Activated CD8-positive, alpha-beta T cell treated with anti-CD3 and anti-CD28 coated beads for 36 hours (primary cell): ENCODE measurements at regions not wholly inside any gene's neighbourhood (a gene's known extent, or its start where the extent isn't known, plus 50 kb on each side); places are given as distances from the start of the nearest gene placed in this dataset.

ENCODE experiments used
- ATAC-seq: fragments of 200-7000 bp; cut with Tn5 transposase; one replicate; pipeline ENCODE4 v1.10.0; 2021; ENCODE audit warnings: mild to moderate bottlenecking, moderate library complexity
- CTCF ChIA-PET: fragments of 350-600 bp; sonication (Branson Sonifier 250); formaldehyde crosslinking; loops from one replicate; lab custom pipeline; 2021; ENCODE audit warnings: antibody characterized with exemption; lab: Charles Lee
- POLR2A ChIA-PET: fragments of 350-600 bp; sonication (Branson Sonifier 250); formaldehyde crosslinking; loops from one replicate; lab custom pipeline; 2021; ENCODE audit warnings: antibody characterized with exemption; lab: Charles Lee
- DNase-seq: peaks from one replicate; pipeline ENCODE4 v3.0.0-alpha.2; 2020
- H3K27ac Mint-ChIP-seq: one replicate; pipeline ENCODE4 v1.8.0; 2021; ENCODE audit warnings: mild to moderate bottlenecking, mixed read lengths
- H3K27me3 Mint-ChIP-seq: one replicate; pipeline ENCODE4 v1.8.0; 2021; ENCODE audit warnings: mixed read lengths
- H3K36me3 Mint-ChIP-seq: one replicate; pipeline ENCODE4 v1.8.0; 2021; ENCODE audit warnings: low read depth, mixed read lengths
- H3K4me1 Mint-ChIP-seq: one replicate; pipeline ENCODE4 v1.8.0; 2021; ENCODE audit warnings: low read depth, mixed read lengths
- H3K4me3 Mint-ChIP-seq: one replicate; pipeline ENCODE4 v1.8.0; 2021; ENCODE audit warnings: mild to moderate bottlenecking, moderate library complexity, mixed read lengths
- H3K9me3 Mint-ChIP-seq: one replicate; pipeline ENCODE4 v1.8.0; 2021; ENCODE audit warnings: mixed read lengths
- intact Hi-C: fragments of 100-400 bp; cut with micrococcal nuclease; formaldehyde crosslinking; loops from one replicate; pipeline ENCODE4 v1.10.0; 2022
- TF ChIP-seq, protein P1 (sequence below): fragments of 200-600 bp; IDR thresholded peaks from one replicate; pipeline ENCODE4 v1.8.0; 2022; ENCODE audit warnings: antibody characterized with exemption, mild to moderate bottlenecking

DNA sequence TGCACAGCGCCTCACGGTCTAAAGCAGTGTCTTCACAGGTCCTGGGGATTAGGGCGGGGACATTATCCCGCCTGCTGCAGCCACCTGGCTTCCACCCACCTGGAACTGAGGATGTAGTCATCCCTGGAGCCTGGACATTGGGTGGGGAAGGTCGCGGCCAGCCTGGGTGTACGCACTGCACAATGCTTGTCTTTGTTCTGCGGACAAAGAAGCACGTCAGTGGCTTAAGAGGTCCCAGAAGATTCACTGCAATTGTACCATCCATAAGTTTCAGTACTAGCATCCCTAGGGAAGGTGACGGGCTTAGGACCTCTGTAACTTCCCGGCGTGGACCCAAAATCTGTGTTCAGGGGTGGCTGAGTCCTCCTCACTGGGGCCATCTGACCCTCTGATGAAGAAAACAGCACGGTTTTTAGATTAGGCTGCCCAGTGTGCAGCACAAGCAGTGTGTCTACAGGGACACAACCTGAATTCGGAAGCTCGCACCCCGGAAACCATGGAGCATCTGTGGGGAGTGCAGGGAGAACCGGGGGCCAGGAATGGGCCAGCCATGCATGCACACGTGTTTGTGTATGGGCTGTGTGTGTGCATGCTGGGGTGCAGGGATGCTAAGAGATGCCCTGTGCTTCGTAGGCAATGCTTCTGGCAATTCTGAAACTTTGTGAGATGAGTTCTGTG lies 342.6 kb upstream of the B3GAT1 start:
- no peaks in the 10 kb centered on the region for H3K4me1 Mint-ChIP-seq

GRCh38 chr11:134753771-134754520 lies 341.9 kb upstream of the B3GAT1 start:
- Mint-ChIP-seq H3K4me3 (no peak overlapping the region), H3K27me3 (no peaks in the 10 kb centered on the region), H3K4me1 (no peaks in the 10 kb centered on the region), H3K27ac (no peak overlapping the region), H3K36me3 (no peaks in the 10 kb centered on the region), H3K9me3 (no peaks in the 10 kb centered on the region)
- DNase-seq (no peak), ATAC-seq (no peak)
- CTCF ChIA-PET, result no interaction called here
- POLR2A ChIA-PET, result no interaction called here
- intact Hi-C loops, result no loop called here
- TF ChIP-seq, protein P1, sequence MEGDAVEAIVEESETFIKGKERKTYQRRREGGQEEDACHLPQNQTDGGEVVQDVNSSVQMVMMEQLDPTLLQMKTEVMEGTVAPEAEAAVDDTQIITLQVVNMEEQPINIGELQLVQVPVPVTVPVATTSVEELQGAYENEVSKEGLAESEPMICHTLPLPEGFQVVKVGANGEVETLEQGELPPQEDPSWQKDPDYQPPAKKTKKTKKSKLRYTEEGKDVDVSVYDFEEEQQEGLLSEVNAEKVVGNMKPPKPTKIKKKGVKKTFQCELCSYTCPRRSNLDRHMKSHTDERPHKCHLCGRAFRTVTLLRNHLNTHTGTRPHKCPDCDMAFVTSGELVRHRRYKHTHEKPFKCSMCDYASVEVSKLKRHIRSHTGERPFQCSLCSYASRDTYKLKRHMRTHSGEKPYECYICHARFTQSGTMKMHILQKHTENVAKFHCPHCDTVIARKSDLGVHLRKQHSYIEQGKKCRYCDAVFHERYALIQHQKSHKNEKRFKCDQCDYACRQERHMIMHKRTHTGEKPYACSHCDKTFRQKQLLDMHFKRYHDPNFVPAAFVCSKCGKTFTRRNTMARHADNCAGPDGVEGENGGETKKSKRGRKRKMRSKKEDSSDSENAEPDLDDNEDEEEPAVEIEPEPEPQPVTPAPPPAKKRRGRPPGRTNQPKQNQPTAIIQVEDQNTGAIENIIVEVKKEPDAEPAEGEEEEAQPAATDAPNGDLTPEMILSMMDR, result no peak

More for the DNA sequence above, 342.6 kb upstream of the B3GAT1 start:
- CTCF ChIA-PET, result no interaction called here
- H3K4me3 Mint-ChIP-seq, result no peak overlapping the region
- POLR2A ChIA-PET, result no interaction called here
- intact Hi-C loops, result no loop called here
- no peaks in the 10 kb centered on the region for H3K27me3 Mint-ChIP-seq
- H3K36me3 Mint-ChIP-seq, result no peaks in the 10 kb centered on the region
- DNase-seq, result no peak
- no peak overlapping the region for H3K27ac Mint-ChIP-seq
- ATAC-seq, result no peak
- TF ChIP-seq, protein P1, result no peak
- no peaks in the 10 kb centered on the region for H3K9me3 Mint-ChIP-seq

DNA sequence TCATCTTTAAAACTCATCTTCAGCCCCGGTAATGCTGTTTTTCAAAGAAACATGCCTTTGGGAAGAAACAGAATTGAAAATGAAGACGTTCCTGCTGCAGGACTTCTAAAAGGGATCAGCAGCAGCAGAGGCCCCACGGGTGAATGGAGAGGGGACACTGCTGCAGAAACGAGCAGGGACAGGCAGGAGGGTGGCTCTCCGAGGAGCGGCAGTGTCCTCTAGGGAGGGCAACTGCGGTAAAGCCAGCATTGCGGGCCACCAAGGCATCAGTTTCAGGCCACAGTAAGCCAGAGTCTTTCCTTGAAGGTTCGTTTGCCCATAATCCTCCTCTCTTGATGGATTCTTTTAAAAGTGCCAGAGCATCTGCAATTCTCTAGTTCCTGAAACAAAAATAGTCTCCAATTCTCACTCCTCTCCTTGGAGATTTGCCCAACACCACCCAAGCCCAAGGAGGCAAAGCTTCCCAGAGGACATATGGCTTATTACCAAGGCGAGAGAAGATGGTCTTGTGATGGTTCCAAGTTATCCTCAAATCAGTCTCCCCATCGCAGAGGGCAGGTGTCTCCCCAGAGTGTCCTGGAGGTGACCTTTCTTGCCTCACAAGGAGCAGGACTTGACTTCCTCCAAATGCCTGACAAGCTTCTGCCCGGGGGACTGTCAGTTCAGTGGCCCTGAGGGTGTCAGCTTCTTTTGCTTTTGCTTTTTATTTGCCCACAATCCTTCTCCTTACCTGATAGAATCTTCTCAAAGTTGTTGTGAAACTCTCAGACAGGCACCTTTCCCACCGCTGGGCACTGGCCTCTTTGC lies 341.1 kb upstream of the B3GAT1 start:
- POLR2A ChIA-PET, result no interaction called here
- Mint-ChIP-seq H3K4me1 (no peaks in the 10 kb centered on the region), H3K4me3 (no peak overlapping the region), H3K36me3 (no peaks in the 10 kb centered on the region), H3K27ac (no peak overlapping the region), H3K27me3 (no peaks in the 10 kb centered on the region), H3K9me3 (no peaks in the 10 kb centered on the region)
- CTCF ChIA-PET, result no interaction called here
- ATAC-seq (no peak), DNase-seq (no peak)
- TF ChIP-seq, protein P1, result no peak
- intact Hi-C loops, result no loop called here

DNA sequence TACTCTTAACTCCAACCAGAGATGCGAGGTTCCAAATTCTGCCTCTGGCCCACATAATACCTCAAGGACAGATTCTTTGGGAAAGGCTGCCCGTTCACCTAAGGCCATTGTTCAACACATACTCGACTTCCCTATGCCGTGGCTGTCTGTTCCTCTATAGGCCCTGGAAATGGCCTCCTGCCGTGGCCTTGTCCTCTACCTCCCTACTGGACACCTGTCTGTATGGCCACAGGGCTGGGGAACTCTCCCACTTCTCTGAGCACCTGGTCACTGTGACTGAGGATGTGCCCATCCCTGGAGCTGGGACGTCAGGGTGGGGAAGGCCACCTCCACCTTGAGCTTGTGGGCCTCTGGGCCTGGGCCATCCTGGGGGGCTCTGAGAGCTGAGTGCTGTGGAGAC lies 340.5 kb upstream of the B3GAT1 start:
- ChIA-PET POLR2A (no interaction called here), CTCF (no interaction called here)
- H3K9me3 Mint-ChIP-seq, result no peaks in the 10 kb centered on the region
- H3K36me3 Mint-ChIP-seq, result no peaks in the 10 kb centered on the region
- no peak overlapping the region for H3K4me3 Mint-ChIP-seq
- TF ChIP-seq, protein P1, result no peak
- H3K27me3 Mint-ChIP-seq, result no peaks in the 10 kb centered on the region
- intact Hi-C loops, result no loop called here
- ATAC-seq (no peak), DNase-seq (no peak)
- H3K27ac Mint-ChIP-seq, result no peak overlapping the region
- no peaks in the 10 kb centered on the region for H3K4me1 Mint-ChIP-seq
